Activated CD4-positive, alpha-beta memory T cell treated with anti-CD3 and anti-CD28 coated beads for 36 hours (primary cell): ENCODE measurements at regions not wholly inside any gene's neighbourhood (a gene's known extent, or its start where the extent isn't known, plus 50 kb on each side); places are given as distances from the start of the nearest gene placed in this dataset.
A peak's percentile ranks its signal among the peaks of the same experiment; 100 is the strongest.

Experiments
- CTCF ChIA-PET: fragments of 350-600 bp; sonication (Branson Sonifier 250); formaldehyde crosslinking; loops from one replicate; lab custom pipeline; 2021; ENCODE audit warnings: antibody characterized with exemption, inconsistent platforms; lab: Charles Lee
- POLR2A ChIA-PET: fragments of 350-600 bp; sonication (Branson Sonifier 250); formaldehyde crosslinking; loops from one replicate; lab custom pipeline; 2021; ENCODE audit warnings: antibody characterized with exemption; lab: Charles Lee
- DNase-seq: peaks from one replicate; pipeline ENCODE4 v3.0.0-alpha.2; 2020
- H3K27ac Mint-ChIP-seq: one replicate; pipeline ENCODE4 v1.8.0; 2021; ENCODE audit warnings: mixed read lengths
- H3K27me3 Mint-ChIP-seq: one replicate; pipeline ENCODE4 v1.8.0; 2021; ENCODE audit warnings: mixed read lengths
- H3K36me3 Mint-ChIP-seq: one replicate; pipeline ENCODE4 v1.8.0; 2021; ENCODE audit warnings: mixed read lengths
- H3K4me1 Mint-ChIP-seq: one replicate; pipeline ENCODE4 v1.8.0; 2021; ENCODE audit warnings: low read depth, mixed read lengths
- H3K4me3 Mint-ChIP-seq: one replicate; pipeline ENCODE4 v1.8.0; 2021; ENCODE audit warnings: mild to moderate bottlenecking, mixed read lengths
- H3K9me3 Mint-ChIP-seq: one replicate; pipeline ENCODE4 v1.8.0; 2021; ENCODE audit warnings: mixed read lengths
- intact Hi-C: fragments of 100-400 bp; cut with micrococcal nuclease; formaldehyde crosslinking; loops from one replicate; pipeline ENCODE4 v1.15.1; 2023

DNA sequence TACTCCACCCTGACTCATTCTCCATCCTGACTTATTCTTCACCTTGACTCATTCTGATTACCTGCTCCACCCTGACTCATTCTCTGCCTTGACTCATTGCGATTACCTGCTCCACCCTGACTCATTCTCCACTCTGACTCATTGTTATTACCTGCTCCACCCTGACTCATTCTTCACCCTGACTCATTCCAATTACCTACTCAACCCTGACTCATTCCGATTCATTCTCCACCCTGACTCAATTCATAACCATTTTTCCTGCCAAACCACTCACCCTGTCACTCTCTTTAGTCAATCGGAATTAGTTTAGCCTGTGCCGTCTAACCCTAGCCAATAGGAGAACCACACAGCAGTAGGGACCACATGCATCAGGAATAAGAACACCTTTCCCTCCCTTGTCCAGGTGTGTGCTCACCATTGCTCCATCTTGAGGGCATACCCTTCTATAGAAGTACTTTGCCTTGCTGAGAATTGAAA lies 1227.4 kb upstream of the PCDH20 start:
- no peaks in the 10 kb centered on the region for H3K36me3 Mint-ChIP-seq
- no peak overlapping the region for H3K4me3 Mint-ChIP-seq
- no peaks in the 10 kb centered on the region for H3K4me1 Mint-ChIP-seq
- peaks cover 27% of the 10 kb centered on the region for H3K9me3 Mint-ChIP-seq
- ChIA-PET POLR2A (no interaction called here), CTCF (no interaction called here)
- DNase-seq: peak; percentile 42
- peak overlapping the region; percentile 2 for H3K27ac Mint-ChIP-seq
- no peaks in the 10 kb centered on the region for H3K27me3 Mint-ChIP-seq
- intact Hi-C loops: no loop called here

GRCh38 chr13:62635161-62635560 lies 1219.5 kb upstream of the PCDH20 start:
- Mint-ChIP-seq H3K27me3 (no peaks in the 10 kb centered on the region), H3K27ac (no peak overlapping the region), H3K4me1 (no peaks in the 10 kb centered on the region), H3K4me3 (no peak overlapping the region), H3K36me3 (no peaks in the 10 kb centered on the region), H3K9me3 (no peaks in the 10 kb centered on the region)
- DNase-seq: no peak
- ChIA-PET POLR2A (no interaction called here), CTCF (no interaction called here)
- intact Hi-C loops: no loop called here

- no peak overlapping the region for H3K4me3 Mint-ChIP-seq
- no peaks in the 10 kb centered on the region for H3K36me3 Mint-ChIP-seq
- H3K9me3 Mint-ChIP-seq: no peaks in the 10 kb centered on the region
- no peaks in the 10 kb centered on the region for H3K27me3 Mint-ChIP-seq
- POLR2A ChIA-PET: no interaction called here
- no peaks in the 10 kb centered on the region for H3K4me1 Mint-ChIP-seq
- no peak overlapping the region for H3K27ac Mint-ChIP-seq
- intact Hi-C loops: no loop called here
- DNase-seq: no peak
- CTCF ChIA-PET: no interaction called here
Measured at GRCh38 chr13:62633448-62633847, 1217.8 kb upstream of the PCDH20 start.

DNA sequence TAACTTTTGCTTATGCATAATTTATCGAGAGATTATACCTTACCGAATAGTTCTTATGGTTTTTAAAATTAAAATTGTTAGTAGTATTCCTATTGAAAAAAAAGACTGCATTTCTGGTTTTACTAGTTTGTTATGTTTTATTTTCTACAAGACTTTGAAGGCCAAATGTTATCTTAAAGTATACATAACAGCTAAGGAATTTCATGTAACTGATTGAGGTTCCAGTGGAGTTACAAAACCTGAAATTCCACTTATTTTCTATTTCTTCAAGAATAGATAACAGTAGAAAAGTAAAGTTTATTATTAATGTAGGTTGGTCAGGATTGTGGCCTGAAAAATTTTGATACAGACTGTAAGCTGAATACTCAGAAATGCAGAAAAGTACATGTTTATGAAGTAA lies 1216.0 kb upstream of the PCDH20 start:
- ChIA-PET POLR2A (no interaction called here), CTCF (no interaction called here)
- H3K4me3 Mint-ChIP-seq: no peak overlapping the region
- H3K36me3 Mint-ChIP-seq: no peaks in the 10 kb centered on the region
- no peaks in the 10 kb centered on the region for H3K4me1 Mint-ChIP-seq
- no peak overlapping the region for H3K27ac Mint-ChIP-seq
- intact Hi-C loops: no loop called here
- no peaks in the 10 kb centered on the region for H3K9me3 Mint-ChIP-seq
- DNase-seq: no peak
- no peaks in the 10 kb centered on the region for H3K27me3 Mint-ChIP-seq

- Mint-ChIP-seq H3K4me3 (no peak overlapping the region), H3K36me3 (no peaks in the 10 kb centered on the region), H3K4me1 (no peaks in the 10 kb centered on the region), H3K27me3 (no peaks in the 10 kb centered on the region), H3K9me3 (no peaks in the 10 kb centered on the region), H3K27ac (no peak overlapping the region)
- POLR2A ChIA-PET: no interaction called here
- no peak for DNase-seq
- CTCF ChIA-PET: no interaction called here
- intact Hi-C loops: no loop called here
Measured at GRCh38 chr13:62631124-62631523, 1215.5 kb upstream of the PCDH20 start.

GRCh38 chr13:62629618-62630017 lies 1214.0 kb upstream of the PCDH20 start:
- intact Hi-C loops: no loop called here
- POLR2A ChIA-PET: no interaction called here
- Mint-ChIP-seq H3K9me3 (no peaks in the 10 kb centered on the region), H3K36me3 (no peaks in the 10 kb centered on the region), H3K4me3 (no peak overlapping the region), H3K27me3 (no peaks in the 10 kb centered on the region), H3K27ac (no peak overlapping the region), H3K4me1 (no peaks in the 10 kb centered on the region)
- no peak for DNase-seq
- CTCF ChIA-PET: no interaction called here

DNA sequence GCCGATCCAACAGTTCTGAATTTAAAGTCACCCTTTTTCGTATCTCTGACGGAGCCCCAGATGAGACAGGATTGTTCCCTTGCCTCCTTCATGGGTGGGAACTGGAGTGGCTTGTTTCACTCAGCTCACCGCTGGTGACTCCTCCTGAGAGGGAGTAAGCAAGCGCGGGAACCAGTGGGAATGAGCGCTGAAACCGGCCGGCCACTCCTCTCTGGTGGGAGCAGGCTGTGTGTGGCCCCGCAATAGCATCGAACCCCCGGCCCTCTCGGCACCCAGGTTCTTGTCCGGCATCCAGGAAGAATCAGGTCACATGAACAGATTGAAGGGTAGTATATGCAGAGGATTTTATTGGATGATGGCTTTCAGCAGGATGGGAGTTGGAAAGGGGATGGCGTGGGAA lies 1211.6 kb upstream of the PCDH20 start:
- intact Hi-C loops: no loop called here
- Mint-ChIP-seq H3K27me3 (no peaks in the 10 kb centered on the region), H3K9me3 (peaks cover 2% of the 10 kb centered on the region), H3K27ac (no peak overlapping the region), H3K36me3 (no peaks in the 10 kb centered on the region), H3K4me3 (no peak overlapping the region), H3K4me1 (no peaks in the 10 kb centered on the region)
- CTCF ChIA-PET: no interaction called here
- DNase-seq: no peak
- POLR2A ChIA-PET: no interaction called here

GRCh38 chr13:62626771-62627170 lies 1211.1 kb upstream of the PCDH20 start:
- no peak for DNase-seq

GRCh38 chr13:62625214-62625881 lies 1209.7 kb upstream of the PCDH20 start:
- intact Hi-C loops: no loop called here
- Mint-ChIP-seq H3K27ac (no peak overlapping the region), H3K4me1 (no peaks in the 10 kb centered on the region), H3K4me3 (no peak overlapping the region), H3K27me3 (no peaks in the 10 kb centered on the region), H3K9me3 (peaks cover 2% of the 10 kb centered on the region), H3K36me3 (no peaks in the 10 kb centered on the region)
- no peak for DNase-seq
- ChIA-PET POLR2A (no interaction called here), CTCF (no interaction called here)

More at GRCh38 chr13:62626771-62627170, 1211.1 kb upstream of the PCDH20 start:
- CTCF ChIA-PET: no interaction called here
- H3K27ac Mint-ChIP-seq: no peak overlapping the region
- POLR2A ChIA-PET: no interaction called here
- H3K4me3 Mint-ChIP-seq: no peak overlapping the region
- peaks cover 2% of the 10 kb centered on the region for H3K9me3 Mint-ChIP-seq
- H3K4me1 Mint-ChIP-seq: no peaks in the 10 kb centered on the region
- intact Hi-C loops: no loop called here
- no peaks in the 10 kb centered on the region for H3K36me3 Mint-ChIP-seq
- H3K27me3 Mint-ChIP-seq: no peaks in the 10 kb centered on the region

DNA sequence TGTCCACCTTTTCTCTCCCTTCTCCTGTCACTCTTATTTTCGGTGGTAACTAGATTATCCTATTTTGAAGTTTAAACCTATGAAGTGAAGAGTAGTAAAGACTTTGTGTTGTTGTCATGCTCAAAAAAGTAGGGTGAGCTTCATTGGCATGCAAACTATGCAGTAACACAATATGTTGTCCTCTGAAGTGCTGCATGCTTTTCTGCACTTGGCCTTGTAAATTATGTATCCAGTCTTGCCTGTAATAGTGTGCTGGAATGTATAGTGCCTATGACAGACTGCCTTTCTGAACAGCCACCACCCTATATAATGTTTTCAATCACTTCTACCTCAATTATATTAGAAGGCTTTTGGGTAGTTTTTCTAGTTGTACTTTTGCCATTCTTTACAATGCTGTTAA lies 1198.2 kb upstream of the PCDH20 start:
- ChIA-PET POLR2A (no interaction called here), CTCF (no interaction called here)
- intact Hi-C loops: no loop called here
- no peaks in the 10 kb centered on the region for H3K27me3 Mint-ChIP-seq
- peaks cover 10% of the 10 kb centered on the region for H3K9me3 Mint-ChIP-seq
- H3K27ac Mint-ChIP-seq: no peak overlapping the region
- no peaks in the 10 kb centered on the region for H3K4me1 Mint-ChIP-seq
- no peak for DNase-seq
- no peak overlapping the region for H3K4me3 Mint-ChIP-seq
- H3K36me3 Mint-ChIP-seq: no peaks in the 10 kb centered on the region

DNA sequence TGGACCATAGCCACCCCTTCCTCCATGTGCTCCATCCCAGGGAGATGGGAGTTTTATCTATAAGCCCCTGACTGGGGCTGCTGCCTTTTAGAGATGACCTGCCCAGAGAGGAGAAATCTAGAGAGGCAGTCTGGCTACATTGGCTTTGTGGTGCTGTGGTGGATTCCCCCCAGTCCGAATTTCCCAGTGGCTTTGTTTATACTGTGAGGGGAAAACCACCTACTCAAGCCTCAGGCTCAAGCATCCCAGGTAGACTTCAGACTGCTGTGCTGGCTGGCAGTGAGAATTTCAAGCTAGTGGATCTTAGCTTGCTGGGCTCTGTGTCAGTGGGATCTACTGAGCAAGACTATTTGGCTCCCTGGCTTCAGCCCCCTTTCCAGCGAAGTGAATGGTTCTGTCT lies 1195.7 kb upstream of the PCDH20 start:
- Mint-ChIP-seq H3K36me3 (no peaks in the 10 kb centered on the region), H3K4me1 (no peaks in the 10 kb centered on the region), H3K4me3 (no peak overlapping the region), H3K9me3 (peaks cover 12% of the 10 kb centered on the region), H3K27ac (no peak overlapping the region), H3K27me3 (no peaks in the 10 kb centered on the region)
- intact Hi-C loops: no loop called here
- ChIA-PET CTCF (no interaction called here), POLR2A (no interaction called here)
- no peak for DNase-seq

GRCh38 chr13:62598708-62599107 lies 1183.1 kb upstream of the PCDH20 start:
- H3K4me3 Mint-ChIP-seq: no peak overlapping the region
- ChIA-PET POLR2A (no interaction called here), CTCF (no interaction called here)
- H3K27ac Mint-ChIP-seq: no peak overlapping the region
- H3K9me3 Mint-ChIP-seq: peaks cover 13% of the 10 kb centered on the region
- H3K36me3 Mint-ChIP-seq: no peaks in the 10 kb centered on the region
- DNase-seq: no peak
- no peaks in the 10 kb centered on the region for H3K27me3 Mint-ChIP-seq
- intact Hi-C loops: no loop called here
- H3K4me1 Mint-ChIP-seq: no peaks in the 10 kb centered on the region

DNA sequence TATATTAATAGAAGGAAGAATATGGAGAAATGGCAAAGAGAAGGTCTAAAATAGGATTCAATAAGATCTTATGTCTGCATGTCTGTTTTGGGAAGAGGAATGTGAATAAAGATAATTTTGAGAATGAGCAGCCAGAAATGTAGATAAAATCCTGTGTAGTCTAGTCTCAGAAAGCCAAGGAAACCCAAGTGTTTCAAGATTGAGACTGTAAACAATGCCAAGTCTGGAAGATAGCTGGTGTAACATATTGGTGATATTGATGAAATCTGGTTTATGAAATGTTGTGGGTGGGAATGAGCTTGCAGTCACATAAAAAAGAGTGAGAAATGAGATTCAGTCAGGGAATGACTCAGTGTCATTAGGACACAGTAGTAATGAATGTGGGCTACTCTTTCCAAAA lies 1180.3 kb upstream of the PCDH20 start:
- CTCF ChIA-PET: no interaction called here
- intact Hi-C loops: no loop called here
- POLR2A ChIA-PET: no interaction called here
- no peaks in the 10 kb centered on the region for H3K4me1 Mint-ChIP-seq
- DNase-seq: no peak
- no peaks in the 10 kb centered on the region for H3K27me3 Mint-ChIP-seq
- H3K4me3 Mint-ChIP-seq: no peak overlapping the region
- no peaks in the 10 kb centered on the region for H3K36me3 Mint-ChIP-seq
- H3K27ac Mint-ChIP-seq: no peak overlapping the region
- peaks cover 13% of the 10 kb centered on the region for H3K9me3 Mint-ChIP-seq
